Skeletal muscle satellite cell (primary cell): ENCODE measurements at regions not wholly inside any gene's neighbourhood (a gene's known extent, or its start where the extent isn't known, plus 50 kb on each side); places are given as distances from the start of the nearest gene placed in this dataset.
"Not testable (repeated sequence)": the region's sequence is repeated elsewhere in the genome, so short reads cannot be mapped to it uniquely, and the experiment has no call there.

ENCODE experiments used
- H3K27me3 ChIP-seq: 2 replicates; pipeline ENCODE4 v1.7.0; 2013; ENCODE audit warnings: low read length; ENCODE audit not compliant: control insufficient read depth, insufficient read depth
- H3K36me3 ChIP-seq: 2 replicates; pipeline ENCODE4 v1.7.0; 2013; ENCODE audit warnings: mild to moderate bottlenecking, control low read depth, low read length; ENCODE audit not compliant: insufficient read depth
- H3K4me1 ChIP-seq: 2 replicates; pipeline ENCODE4 v1.7.0; 2013; ENCODE audit warnings: low read length; ENCODE audit not compliant: control insufficient read depth, insufficient read depth
- H3K4me2 ChIP-seq: 2 replicates; pipeline ENCODE4 v1.7.0; 2013; ENCODE audit warnings: mild to moderate bottlenecking, low read length
- H3K4me3 ChIP-seq: 2 replicates; pipeline ENCODE4 v1.7.0; 2013; ENCODE audit warnings: low read length
- H3K9ac ChIP-seq: 2 replicates; pipeline ENCODE4 v1.7.0; 2013; ENCODE audit warnings: mild to moderate bottlenecking, low read depth, low read length, moderate library complexity
- H3K9me3 ChIP-seq: replicated peaks from 2 replicates; pipeline ENCODE4 v1.7.0; 2013; ENCODE audit warnings: mild to moderate bottlenecking, control low read depth, low read length

GRCh38 chrX:104376937-104377336, 122.2 kb upstream of the ESX1 start:
- Histone ChIP-seq H3K27me3 (peaks cover 50% of the 10 kb centered on the region), H3K9ac (no peak overlapping the region), H3K4me1 (no peaks in the 10 kb centered on the region), H3K4me3 (no peak overlapping the region), H3K9me3 (no peaks in the 10 kb centered on the region), H3K36me3 (no peaks in the 10 kb centered on the region), H3K4me2 (no peak overlapping the region)

GRCh38 chrX:104372547-104372946, 117.8 kb upstream of the ESX1 start:
- no peak overlapping the region for H3K9ac ChIP-seq
- H3K4me2 ChIP-seq, result no peak overlapping the region
- H3K36me3 ChIP-seq, result no peaks in the 10 kb centered on the region
- H3K27me3 ChIP-seq, result peaks cover 45% of the 10 kb centered on the region
- H3K9me3 ChIP-seq, result no peaks in the 10 kb centered on the region
- H3K4me3 ChIP-seq, result no peak overlapping the region
- no peaks in the 10 kb centered on the region for H3K4me1 ChIP-seq

GRCh38 chrX:104370089-104370488, 115.4 kb upstream of the ESX1 start:
- H3K4me1 ChIP-seq, result no peaks in the 10 kb centered on the region
- H3K27me3 ChIP-seq, result peaks cover 50% of the 10 kb centered on the region
- H3K4me2 ChIP-seq, result no peak overlapping the region
- H3K9ac ChIP-seq, result no peak overlapping the region
- no peaks in the 10 kb centered on the region for H3K9me3 ChIP-seq
- no peaks in the 10 kb centered on the region for H3K36me3 ChIP-seq
- no peak overlapping the region for H3K4me3 ChIP-seq

GRCh38 chrX:104360774-104361173, 106.0 kb upstream of the ESX1 start:
- H3K9me3 ChIP-seq, H3K36me3 ChIP-seq, H3K9ac ChIP-seq, H3K4me3 ChIP-seq, H3K4me1 ChIP-seq, H3K4me2 ChIP-seq: not testable (repeated sequence)
- H3K27me3 ChIP-seq, result peaks cover 20% of the 10 kb centered on the region

- no peak overlapping the region for H3K4me2 ChIP-seq
- H3K4me3 ChIP-seq, result no peak overlapping the region
- no peaks in the 10 kb centered on the region for H3K36me3 ChIP-seq
- no peaks in the 10 kb centered on the region for H3K9me3 ChIP-seq
- peaks cover 20% of the 10 kb centered on the region for H3K27me3 ChIP-seq
- H3K4me1 ChIP-seq, result no peaks in the 10 kb centered on the region
- no peak overlapping the region for H3K9ac ChIP-seq
Observed at GRCh38 chrX:104359124-104359523, 104.4 kb upstream of the ESX1 start.

- no peaks in the 10 kb centered on the region for H3K36me3 ChIP-seq
- peaks cover 12% of the 10 kb centered on the region for H3K27me3 ChIP-seq
- no peak overlapping the region for H3K4me3 ChIP-seq
- no peak overlapping the region for H3K9ac ChIP-seq
- H3K4me1 ChIP-seq, result peaks cover 10% of the 10 kb centered on the region
- no peaks in the 10 kb centered on the region for H3K9me3 ChIP-seq
- peak overlapping the region; percentile 22 for H3K4me2 ChIP-seq
Observed at GRCh38 chrX:104351173-104351769, 96.5 kb upstream of the ESX1 start.

- H3K4me3 ChIP-seq, result no peak overlapping the region
- no peak overlapping the region for H3K9ac ChIP-seq
- no peaks in the 10 kb centered on the region for H3K36me3 ChIP-seq
- no peak overlapping the region for H3K4me2 ChIP-seq
- peaks cover 21% of the 10 kb centered on the region for H3K27me3 ChIP-seq
- H3K9me3 ChIP-seq, result no peaks in the 10 kb centered on the region
- H3K4me1 ChIP-seq, result peaks cover 10% of the 10 kb centered on the region
Observed at GRCh38 chrX:104347860-104348259, 93.1 kb upstream of the ESX1 start.

GRCh38 chrX:104343428-104344129, 88.8 kb upstream of the ESX1 start:
- no peak overlapping the region for H3K9ac ChIP-seq

GRCh38 chrX:104342065-104342464, 87.3 kb upstream of the ESX1 start:
- Histone ChIP-seq H3K9me3 (no peaks in the 10 kb centered on the region), H3K4me3 (no peak overlapping the region), H3K4me2 (no peak overlapping the region), H3K4me1 (no peaks in the 10 kb centered on the region), H3K27me3 (peaks cover 39% of the 10 kb centered on the region), H3K9ac (no peak overlapping the region), H3K36me3 (no peaks in the 10 kb centered on the region)

More at GRCh38 chrX:104343428-104344129, 88.8 kb upstream of the ESX1 start:
- Histone ChIP-seq H3K4me1 (no peaks in the 10 kb centered on the region), H3K27me3 (peaks cover 42% of the 10 kb centered on the region), H3K36me3 (no peaks in the 10 kb centered on the region), H3K4me2 (peak overlapping the region; percentile 26), H3K4me3 (no peak overlapping the region), H3K9me3 (no peaks in the 10 kb centered on the region)

GRCh38 chrX:104335756-104336155, 81.0 kb upstream of the ESX1 start:
- peaks cover 3% of the 10 kb centered on the region for H3K27me3 ChIP-seq

GRCh38 chrX:104334971-104335370, 80.2 kb upstream of the ESX1 start:
- Histone ChIP-seq H3K4me3 (no peak overlapping the region), H3K4me2 (no peak overlapping the region), H3K27me3 (peaks cover 3% of the 10 kb centered on the region), H3K9me3 (no peaks in the 10 kb centered on the region), H3K9ac (peak overlapping the region; percentile 33), H3K4me1 (peaks cover 37% of the 10 kb centered on the region), H3K36me3 (no peaks in the 10 kb centered on the region)

More at GRCh38 chrX:104335756-104336155, 81.0 kb upstream of the ESX1 start:
- Histone ChIP-seq H3K9ac (no peak overlapping the region), H3K4me1 (peaks cover 29% of the 10 kb centered on the region), H3K36me3 (no peaks in the 10 kb centered on the region), H3K9me3 (no peaks in the 10 kb centered on the region), H3K4me3 (no peak overlapping the region), H3K4me2 (no peak overlapping the region)

- H3K4me3 ChIP-seq, result no peak overlapping the region
- no peaks in the 10 kb centered on the region for H3K9me3 ChIP-seq
- H3K27me3 ChIP-seq, result no peaks in the 10 kb centered on the region
- peak overlapping the region; percentile 43 for H3K4me2 ChIP-seq
- no peaks in the 10 kb centered on the region for H3K36me3 ChIP-seq
- H3K4me1 ChIP-seq, result peaks cover 34% of the 10 kb centered on the region
- H3K9ac ChIP-seq, result peak overlapping the region; percentile 56
Observed at GRCh38 chrX:104330966-104331365, 76.2 kb upstream of the ESX1 start.
